DMS153 treated with DMSO at 0.1 percent for 48 hours (cell line): ENCODE measurements at regions not wholly inside any gene's neighbourhood (a gene's known extent, or its start where the extent isn't known, plus 50 kb on each side); places are given as distances from the start of the nearest gene placed in this dataset.
"Not testable (repeated sequence)": the region's sequence is repeated elsewhere in the genome, so short reads cannot be mapped to it uniquely, and the experiment has no call there.

Source experiments
- DNase-seq: peaks from one replicate; lab custom pipeline; 2025; ENCODE audit not compliant: unreplicated experiment; lab: John Stamatoyannopoulos, UW

- no peak for DNase-seq
These were observed 1153.4 kb downstream of the FAT4 start for GRCh38 chr4:126468144-126468543.

GRCh38 chr4:126470862-126471261 is 1156.1 kb downstream of the FAT4 start:
- no peak for DNase-seq

GRCh38 chr4:126475730-126476129 is 1157.0 kb upstream of the INTU start:
- DNase-seq = no peak

- DNase-seq = no peak
These were observed 1153.0 kb upstream of the INTU start for GRCh38 chr4:126479709-126480108.

- no peak for DNase-seq
These were observed 1150.4 kb upstream of the INTU start for GRCh38 chr4:126482311-126482710.

- no peak for DNase-seq
These were observed 1146.4 kb upstream of the INTU start for GRCh38 chr4:126486377-126486776.

- DNase-seq = no peak
These were observed 1142.8 kb upstream of the INTU start for GRCh38 chr4:126489826-126490463.

GRCh38 chr4:126495163-126495752 is 1137.5 kb upstream of the INTU start:
- no peak for DNase-seq

GRCh38 chr4:126512979-126513378 is 1119.8 kb upstream of the INTU start:
- DNase-seq = no peak

GRCh38 chr4:126513596-126513995 is 1119.2 kb upstream of the INTU start:
- DNase-seq = no peak

- no peak for DNase-seq
These were observed 1112.0 kb upstream of the INTU start for GRCh38 chr4:126520731-126521130.

GRCh38 chr4:126525400-126525799 is 1107.4 kb upstream of the INTU start:
- not testable (repeated sequence) for DNase-seq

- no peak for DNase-seq
These were observed 1106.4 kb upstream of the INTU start for GRCh38 chr4:126526335-126526734.

GRCh38 chr4:126529997-126530396 is 1102.8 kb upstream of the INTU start:
- DNase-seq = no peak

- no peak for DNase-seq
These were observed 1101.7 kb upstream of the INTU start for GRCh38 chr4:126530996-126531585.

- DNase-seq = no peak
These were observed 1100.2 kb upstream of the INTU start for GRCh38 chr4:126532527-126532926.

GRCh38 chr4:126533146-126533805 is 1099.5 kb upstream of the INTU start:
- no peak for DNase-seq

GRCh38 chr4:126539771-126540170 is 1093.0 kb upstream of the INTU start:
- no peak for DNase-seq

GRCh38 chr4:126541820-126542219 is 1090.9 kb upstream of the INTU start:
- DNase-seq = no peak

GRCh38 chr4:126544276-126544675 is 1088.5 kb upstream of the INTU start:
- DNase-seq = no peak

- not testable (repeated sequence) for DNase-seq
These were observed 1086.6 kb upstream of the INTU start for GRCh38 chr4:126546197-126546596.

GRCh38 chr4:126547352-126547751 is 1085.4 kb upstream of the INTU start:
- DNase-seq = no peak
